K562 (cell line): ENCODE measurements at regions not wholly inside any gene's neighbourhood (a gene's known extent, or its start where the extent isn't known, plus 50 kb on each side); places are given as distances from the start of the nearest gene placed in this dataset.

Experiments
- ATAC-seq: fragments of 200-7000 bp; cut with Tn5 transposase; 3 replicates; pipeline ENCODE4 v1.9.1; 2020; ENCODE audit warnings: moderate library complexity
- BruUV-seq: library from RNA; stranded (reverse); fragments of 400-500 nt; replicated peaks from 2 replicates; lab custom pipeline; 2021; lab: Mats Ljungman, UMichigan
- CTCF ChIA-PET: fragments of 300-600 bp; formaldehyde crosslinking; extraction: SDS; loops from one replicate; lab custom pipeline; 2021; ENCODE audit warnings: low intra/inter-chr PET ratio; lab: Yijun Ruan, JAX
- POLR2A ChIA-PET: fragments of 300-600, 350-650 bp; sonication (Branson Sonifier 250); formaldehyde crosslinking; extraction: SDS; loops from one replicate; lab custom pipeline; 2021; ENCODE audit warnings: antibody characterized with exemption, inconsistent platforms; lab: Yijun Ruan, JAX
- DNase-seq, 4 experiments: peaks; one replicate each; pipeline versions ENCODE4 v3.0.0 to v3.0.0-alpha.2; 2011 to 2018; ENCODE audit warnings: low spot score in 3 of 4, mixed read lengths in 3 of 4; ENCODE audit errors: extremely low read depth in 1 of 4
- FAIRE-seq: peaks from 2 replicates; lab custom pipeline; 2011; peaks lifted over from hg19 to GRCh38; lab: Jason Lieb, UNC
- H2AFZ ChIP-seq: 2 replicates; pipeline ENCODE4 v1.6.0; 2011; ENCODE audit warnings: low read depth, low read length, control low read depth, inconsistent platforms
- H3K27ac ChIP-seq: fragments of 200-600 bp; 3 replicates; pipeline ENCODE4 v1.8.0; 2011; ENCODE audit warnings: low read depth, mild to moderate bottlenecking, control low read depth, inconsistent platforms, low read length, moderate library complexity, mixed read lengths; ENCODE audit errors: extremely low read depth
- H3K27me3 ChIP-seq, 2 experiments: fragments of 300-600 bp in 1 of 2; 2 replicates in 1 of 2; 3 replicates in 1 of 2; pipeline versions ENCODE4 v1.6.0 to v1.8.0; 2011; ENCODE audit warnings: inconsistent platforms in 2 of 2, low read length in 2 of 2, mild to moderate bottlenecking in 1 of 2, mixed read lengths in 1 of 2, moderate library complexity in 1 of 2; ENCODE audit not compliant: control insufficient read depth in 2 of 2, insufficient read depth in 2 of 2
- H3K36me3 ChIP-seq: fragments of 300-600 bp; 3 replicates; pipeline ENCODE4 v1.8.0; 2011; ENCODE audit warnings: mild to moderate bottlenecking, low read length, inconsistent platforms; ENCODE audit not compliant: control insufficient read depth, insufficient read depth
- H3K4me1 ChIP-seq, 2 experiments: fragments of 200-600 bp in 1 of 2; replicated peaks in 1 of 2; 2 replicates in 1 of 2; 3 replicates in 1 of 2; pipeline versions ENCODE4 v1.5.1 to v1.8.0; 2011; ENCODE audit warnings: inconsistent platforms in 2 of 2, low read length in 2 of 2, mild to moderate bottlenecking in 1 of 2, mixed read lengths in 1 of 2, moderate library complexity in 1 of 2; ENCODE audit not compliant: control insufficient read depth in 2 of 2, insufficient read depth in 2 of 2
- H3K4me2 ChIP-seq: 2 replicates; pipeline ENCODE4 v1.6.1; 2011; ENCODE audit warnings: low read length, control low read depth, inconsistent platforms, mixed read lengths; ENCODE audit not compliant: insufficient read depth
- H3K4me3 ChIP-seq: fragments of 200-600 bp; sonication (generic), shearing (Covaris generic); 2 replicates; pipeline ENCODE4 v1.5.1; 2016; ENCODE audit warnings: control low read depth, inconsistent platforms
- H3K79me2 ChIP-seq: fragments of 200-600 bp; 3 replicates; pipeline ENCODE4 v1.8.0; 2011; ENCODE audit warnings: low read length, inconsistent platforms; ENCODE audit not compliant: control insufficient read depth, insufficient read depth
- H3K9ac ChIP-seq, 2 experiments: 2 replicates each; pipeline versions ENCODE4 v1.6.0 to v1.6.1; 2011; ENCODE audit warnings: low read depth in 2 of 2, low read length in 2 of 2, control low read depth in 1 of 2, inconsistent platforms in 1 of 2, mild to moderate bottlenecking in 1 of 2, mixed read lengths in 1 of 2; ENCODE audit not compliant: insufficient read depth in 1 of 2
- H3K9me1 ChIP-seq: one replicate; pipeline ENCODE4 v1.6.0; 2011; ENCODE audit warnings: inconsistent platforms, mild to moderate bottlenecking, low read length, moderate library complexity; ENCODE audit not compliant: control insufficient read depth, insufficient read depth
- H3K9me3 ChIP-seq: replicated peaks from 2 replicates; pipeline ENCODE4 v1.5.1; 2011; ENCODE audit warnings: low read depth, low read length, inconsistent platforms; ENCODE audit not compliant: control insufficient read depth, insufficient read depth
- H4K20me1 ChIP-seq: replicated peaks from 2 replicates; pipeline ENCODE4 v1.6.1; 2011; ENCODE audit warnings: low read length, inconsistent platforms, mixed read lengths; ENCODE audit not compliant: control insufficient read depth, insufficient read depth
- COPS2 ChIP-seq: fragments of 450-650 bp; conservative IDR thresholded peaks from 2 replicates; pipeline ENCODE4 v1.6.1; 2016; ENCODE audit warnings: mild to moderate bottlenecking, moderate library complexity
- FOXJ3 ChIP-seq: sonication (generic); formaldehyde crosslinking; IDR thresholded peaks from 2 replicates; pipeline ENCODE4 v1.4.0; 2020; ENCODE audit warnings: mild to moderate bottlenecking, missing genetic modification reagents
- HLTF ChIP-seq: fragments of 450-650 bp; IDR thresholded peaks from 2 replicates; pipeline ENCODE4 v1.6.1; 2016
- MTA2 ChIP-seq: fragments of 450-650 bp; IDR thresholded peaks from 2 replicates; pipeline ENCODE4 v1.6.1; 2016; ENCODE audit warnings: low read depth
- NR2C2 ChIP-seq, 2 experiments: fragments of 200-800 bp in 1 of 2; sonication (Bioruptor generic) in 1 of 2; sonication (generic) in 1 of 2; formaldehyde crosslinking in 1 of 2; IDR thresholded peaks; 2 replicates each; pipeline versions ENCODE4 v1.6.1 to v1.8.0; 2016 to 2022; ENCODE audit warnings: mild to moderate bottlenecking in 1 of 2, missing compliant biosample characterization in 1 of 2, missing genetic modification characterization in 1 of 2, missing genetic modification reagents in 1 of 2
- RB1 ChIP-seq: fragments of 450-650 bp; IDR thresholded peaks from 2 replicates; pipeline ENCODE4 v1.6.1; 2017; ENCODE audit warnings: low read depth, mild to moderate bottlenecking
- RFX1 ChIP-seq: fragments of 450-650 bp; IDR thresholded peaks from 2 replicates; pipeline ENCODE4 v1.6.1; 2016; ENCODE audit warnings: mild to moderate bottlenecking, moderate library complexity
- RFX7 ChIP-seq: fragments of 250-450 bp; sonication (Bioruptor Pico); IDR thresholded peaks from 2 replicates; pipeline ENCODE4 v1.5.1; 2021; ENCODE audit warnings: mild to moderate bottlenecking
- RHOXF2B ChIP-seq: fragments of 250-450 bp; sonication (Bioruptor Pico); conservative IDR thresholded peaks from 2 replicates; pipeline ENCODE4 v1.5.1; 2021
- SNRNP70 ChIP-seq: fragments of 200-400 bp; formaldehyde crosslinking; optimal IDR thresholded peaks from 2 replicates; pipeline ENCODE3; 2017; ENCODE audit warnings: low read depth, low read length
- TEAD1 ChIP-seq, 2 experiments: fragments of 450-650 bp in 1 of 2; sonication (generic) in 1 of 2; formaldehyde crosslinking; IDR thresholded peaks; 2 replicates each; pipeline versions ENCODE4 v1.4.0 to v1.8.0; 2020 to 2022; ENCODE audit warnings: mild to moderate bottlenecking in 2 of 2, missing genetic modification reagents in 1 of 2
- ZNF124 ChIP-seq: sonication (generic); formaldehyde crosslinking; IDR thresholded peaks from 2 replicates; pipeline ENCODE4 v1.8.1; 2022; ENCODE audit warnings: missing genetic modification reagents
- ZNF77 ChIP-seq: fragments of 250-450 bp; sonication (Bioruptor Pico); IDR thresholded peaks from 2 replicates; pipeline ENCODE4 v1.5.0; 2020
- ZNF778 ChIP-seq: fragments of 450-650 bp; formaldehyde crosslinking; IDR thresholded peaks from 2 replicates; pipeline ENCODE4 v1.4.0; 2020; ENCODE audit warnings: mild to moderate bottlenecking, moderate library complexity
- in situ Hi-C: fragments of 300-500 bp; cut with MboI; formaldehyde crosslinking; loops from 4 replicates; pipeline ENCODE4 v1.15.0; 2018; ENCODE audit warnings: inconsistent platforms, mixed read lengths
- intact Hi-C: fragments of 100-400 bp; cut with micrococcal nuclease; formaldehyde crosslinking; loops from 2 replicates; pipeline ENCODE4 v1.14.2; 2022
- TF ChIP-seq, protein P1 (sequence below), 2 experiments: fragments of 450-650 bp; formaldehyde crosslinking in 1 of 2; IDR thresholded peaks; 2 replicates each; pipeline versions ENCODE4 v1.4.0 to v1.6.1; 2014 to 2020; ENCODE audit warnings: mild to moderate bottlenecking in 2 of 2, borderline replicate concordance in 1 of 2, low read depth in 1 of 2
- TF ChIP-seq, protein P2 (sequence below): sonication (generic); formaldehyde crosslinking; IDR thresholded peaks from 2 replicates; pipeline ENCODE4 v1.8.1; 2023; ENCODE audit warnings: mild to moderate bottlenecking, missing genetic modification reagents, moderate library complexity

DNA sequence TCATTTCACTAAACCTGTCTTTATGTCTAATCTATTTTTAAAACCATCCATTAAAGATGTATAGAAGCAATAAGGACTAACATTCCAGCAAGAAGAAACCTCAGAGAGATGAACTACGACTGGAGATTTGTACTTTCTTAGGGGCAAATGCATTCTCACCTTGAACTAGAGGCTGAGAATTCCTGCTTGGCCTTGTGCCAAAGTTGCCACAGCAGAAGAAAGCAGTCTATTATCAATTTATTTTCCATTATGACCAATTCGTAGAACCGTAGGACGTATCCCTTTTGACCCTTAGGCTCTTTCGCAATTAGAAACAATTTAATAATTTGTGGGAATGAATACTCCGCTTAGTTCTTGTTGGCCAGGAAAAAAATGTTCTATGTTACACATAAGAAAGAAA lies 1647.4 kb upstream of the CDH9 start (continued):
- TF ChIP-seq ZNF778 (no peak), FOXJ3 (CRISPR knock-in tag) (no peak)

DNA sequence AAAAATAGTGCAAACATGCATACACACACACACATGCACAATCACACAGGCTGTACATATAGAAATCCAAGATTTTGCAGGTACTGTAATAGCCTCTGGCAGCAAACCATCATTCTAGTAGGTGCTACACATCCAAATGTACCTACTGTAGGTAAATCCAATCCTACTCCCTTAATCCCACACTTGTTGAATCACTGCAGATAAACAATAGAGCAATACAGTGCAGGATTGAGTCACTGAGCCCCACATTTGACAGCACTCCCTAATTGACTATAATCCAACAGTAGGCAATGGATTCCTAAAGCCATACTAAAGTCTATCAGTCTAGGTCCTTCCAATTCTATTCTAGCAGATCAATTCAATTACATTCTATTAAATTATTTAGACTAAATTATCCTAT lies 1640.5 kb upstream of the CDH9 start:
- H3K4me3 ChIP-seq: no peak overlapping the region
- H2AFZ ChIP-seq: no peak overlapping the region
- no peaks in the 10 kb centered on the region for H3K79me2 ChIP-seq
- FAIRE-seq (no peak), DNase-seq (no peak), ATAC-seq (no peak)
- BruUV-seq: no TSS peak
- no peaks in the 10 kb centered on the region for H3K9me1 ChIP-seq
- H3K27ac ChIP-seq: no peak overlapping the region
- no peak overlapping the region for H3K9ac ChIP-seq
- no peak overlapping the region for H3K4me2 ChIP-seq
- in situ Hi-C loops (no loop called here), intact Hi-C loops (no loop called here)
- no peaks in the 10 kb centered on the region for H3K4me1 ChIP-seq
- ChIA-PET POLR2A (no interaction called here), CTCF (no interaction called here)
- no peaks in the 10 kb centered on the region for H3K9me3 ChIP-seq
- no peaks in the 10 kb centered on the region for H4K20me1 ChIP-seq
- H3K27me3 ChIP-seq: no peaks in the 10 kb centered on the region
- H3K36me3 ChIP-seq: no peaks in the 10 kb centered on the region
- TF ChIP-seq, protein P1, sequence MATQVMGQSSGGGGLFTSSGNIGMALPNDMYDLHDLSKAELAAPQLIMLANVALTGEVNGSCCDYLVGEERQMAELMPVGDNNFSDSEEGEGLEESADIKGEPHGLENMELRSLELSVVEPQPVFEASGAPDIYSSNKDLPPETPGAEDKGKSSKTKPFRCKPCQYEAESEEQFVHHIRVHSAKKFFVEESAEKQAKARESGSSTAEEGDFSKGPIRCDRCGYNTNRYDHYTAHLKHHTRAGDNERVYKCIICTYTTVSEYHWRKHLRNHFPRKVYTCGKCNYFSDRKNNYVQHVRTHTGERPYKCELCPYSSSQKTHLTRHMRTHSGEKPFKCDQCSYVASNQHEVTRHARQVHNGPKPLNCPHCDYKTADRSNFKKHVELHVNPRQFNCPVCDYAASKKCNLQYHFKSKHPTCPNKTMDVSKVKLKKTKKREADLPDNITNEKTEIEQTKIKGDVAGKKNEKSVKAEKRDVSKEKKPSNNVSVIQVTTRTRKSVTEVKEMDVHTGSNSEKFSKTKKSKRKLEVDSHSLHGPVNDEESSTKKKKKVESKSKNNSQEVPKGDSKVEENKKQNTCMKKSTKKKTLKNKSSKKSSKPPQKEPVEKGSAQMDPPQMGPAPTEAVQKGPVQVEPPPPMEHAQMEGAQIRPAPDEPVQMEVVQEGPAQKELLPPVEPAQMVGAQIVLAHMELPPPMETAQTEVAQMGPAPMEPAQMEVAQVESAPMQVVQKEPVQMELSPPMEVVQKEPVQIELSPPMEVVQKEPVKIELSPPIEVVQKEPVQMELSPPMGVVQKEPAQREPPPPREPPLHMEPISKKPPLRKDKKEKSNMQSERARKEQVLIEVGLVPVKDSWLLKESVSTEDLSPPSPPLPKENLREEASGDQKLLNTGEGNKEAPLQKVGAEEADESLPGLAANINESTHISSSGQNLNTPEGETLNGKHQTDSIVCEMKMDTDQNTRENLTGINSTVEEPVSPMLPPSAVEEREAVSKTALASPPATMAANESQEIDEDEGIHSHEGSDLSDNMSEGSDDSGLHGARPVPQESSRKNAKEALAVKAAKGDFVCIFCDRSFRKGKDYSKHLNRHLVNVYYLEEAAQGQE (IDR thresholded peaks at IDR 0.05; ENCODE audit: borderline replicate concordance): no peak
- TF ChIP-seq, protein P1 (CRISPR knock-in tag; IDR thresholded peaks at IDR 0.05; ENCODE audit: low read depth): no peak
- no peak for TF ChIP-seq SNRNP70
- no peak for TF ChIP-seq TEAD1 (CRISPR knock-in tag; IDR thresholded peaks at IDR 0.05)
- no peak for TF ChIP-seq MTA2
- TF ChIP-seq ZNF77 (CRISPR knock-in tag): no peak
- TF ChIP-seq NR2C2 (CRISPR knock-in tag; IDR thresholded peaks at IDR 0.05): no peak
- TF ChIP-seq NR2C2 (tag; IDR thresholded peaks at IDR 0.05): no peak
- no peak for TF ChIP-seq COPS2
- TF ChIP-seq RHOXF2B: no peak
- no peak for TF ChIP-seq RB1
- no peak for TF ChIP-seq RFX1
- TF ChIP-seq, protein P2, sequence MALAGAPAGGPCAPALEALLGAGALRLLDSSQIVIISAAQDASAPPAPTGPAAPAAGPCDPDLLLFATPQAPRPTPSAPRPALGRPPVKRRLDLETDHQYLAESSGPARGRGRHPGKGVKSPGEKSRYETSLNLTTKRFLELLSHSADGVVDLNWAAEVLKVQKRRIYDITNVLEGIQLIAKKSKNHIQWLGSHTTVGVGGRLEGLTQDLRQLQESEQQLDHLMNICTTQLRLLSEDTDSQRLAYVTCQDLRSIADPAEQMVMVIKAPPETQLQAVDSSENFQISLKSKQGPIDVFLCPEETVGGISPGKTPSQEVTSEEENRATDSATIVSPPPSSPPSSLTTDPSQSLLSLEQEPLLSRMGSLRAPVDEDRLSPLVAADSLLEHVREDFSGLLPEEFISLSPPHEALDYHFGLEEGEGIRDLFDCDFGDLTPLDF (CRISPR knock-in tag): no peak
- no peak for TF ChIP-seq HLTF
- no peak for TF ChIP-seq ZNF124 (CRISPR knock-in tag)
- TF ChIP-seq RFX7 (CRISPR knock-in tag): no peak
